Astrocyte (in vitro differentiated cells and primary cell): ENCODE measurements at regions not wholly inside any gene's neighbourhood (a gene's known extent, or its start where the extent isn't known, plus 50 kb on each side); places are given as distances from the start of the nearest gene placed in this dataset.

ENCODE experiments used
- DNase-seq: peaks from one replicate; pipeline ENCODE4 v3.0.0-alpha.2; 2010; ENCODE audit warnings: low read depth
- FAIRE-seq: peaks from 2 replicates; lab custom pipeline; 2011; peaks lifted over from hg19 to GRCh38; lab: Jason Lieb, UNC
- H2AFZ ChIP-seq: 2 replicates; pipeline ENCODE4 v1.6.0; 2012; ENCODE audit warnings: low read depth, low read length, inconsistent platforms
- H3K27ac ChIP-seq: 2 replicates; pipeline ENCODE4 v1.5.1; 2011; ENCODE audit warnings: low read depth, low read length, inconsistent platforms
- H3K27me3 ChIP-seq: 2 replicates; pipeline ENCODE4 v1.6.0; 2011; ENCODE audit warnings: low read length, inconsistent platforms; ENCODE audit not compliant: insufficient read depth
- H3K36me3 ChIP-seq: 2 replicates; pipeline ENCODE4 v1.5.1; 2011; ENCODE audit warnings: low read length, inconsistent platforms; ENCODE audit not compliant: insufficient read depth
- H3K4me1 ChIP-seq: 2 replicates; pipeline ENCODE4 v1.5.1; 2011; ENCODE audit warnings: low read length, inconsistent platforms; ENCODE audit not compliant: insufficient read depth
- H3K4me2 ChIP-seq: 2 replicates; pipeline ENCODE4 v1.6.0; 2012; ENCODE audit warnings: low read length, inconsistent platforms
- H3K4me3 ChIP-seq: 2 replicates; pipeline ENCODE4 v1.5.1; 2011; ENCODE audit warnings: low read depth, mild to moderate bottlenecking, low read length, inconsistent platforms; ENCODE audit not compliant: insufficient read depth
- H3K79me2 ChIP-seq: 2 replicates; pipeline ENCODE4 v1.6.0; 2012; ENCODE audit warnings: mild to moderate bottlenecking, low read length, inconsistent platforms; ENCODE audit not compliant: insufficient read depth
- H3K9ac ChIP-seq: 2 replicates; pipeline ENCODE4 v1.6.0; 2012; ENCODE audit warnings: mild to moderate bottlenecking, low read length, inconsistent platforms
- H3K9me3 ChIP-seq: 2 replicates; pipeline ENCODE4 v1.5.1; 2012; ENCODE audit warnings: low read depth, mild to moderate bottlenecking, low read length, inconsistent platforms; ENCODE audit not compliant: insufficient read depth
- H4K20me1 ChIP-seq: 2 replicates; pipeline ENCODE4 v1.6.0; 2012; ENCODE audit warnings: low read length, inconsistent platforms; ENCODE audit not compliant: insufficient read depth
- H3K27ac Mint-ChIP-seq: one replicate; pipeline ENCODE4 v1.8.0; 2021; ENCODE audit warnings: mild to moderate bottlenecking, mixed read lengths; ENCODE audit not compliant: unreplicated experiment
- H3K27me3 Mint-ChIP-seq: one replicate; pipeline ENCODE4 v1.8.0; 2021; ENCODE audit warnings: low read depth, mixed read lengths; ENCODE audit not compliant: unreplicated experiment
- H3K36me3 Mint-ChIP-seq: one replicate; pipeline ENCODE4 v1.8.0; 2021; ENCODE audit warnings: low read depth, mixed read lengths; ENCODE audit not compliant: unreplicated experiment
- H3K4me1 Mint-ChIP-seq: one replicate; pipeline ENCODE4 v1.8.0; 2021; ENCODE audit warnings: low read depth, mixed read lengths; ENCODE audit not compliant: unreplicated experiment
- H3K4me3 Mint-ChIP-seq: one replicate; pipeline ENCODE4 v1.8.0; 2021; ENCODE audit warnings: mild to moderate bottlenecking, moderate library complexity, mixed read lengths; ENCODE audit not compliant: unreplicated experiment
- H3K9me3 Mint-ChIP-seq: one replicate; pipeline ENCODE4 v1.8.0; 2021; ENCODE audit warnings: mild to moderate bottlenecking, mixed read lengths; ENCODE audit not compliant: unreplicated experiment
- CTCF ChIP-seq: IDR thresholded peaks from 2 replicates; pipeline ENCODE4 v1.5.1; 2011; ENCODE audit warnings: low read depth, mild to moderate bottlenecking, inconsistent platforms, low read length, moderate library complexity; ENCODE audit not compliant: insufficient read depth
- EZH2 ChIP-seq: IDR thresholded peaks from 2 replicates; pipeline ENCODE4 v1.6.1; 2012; ENCODE audit warnings: mild to moderate bottlenecking, low read length, inconsistent platforms; ENCODE audit not compliant: insufficient read depth

- peak overlapping the region; percentile 21 for H2AFZ ChIP-seq
- H3K4me3 ChIP-seq = no peak overlapping the region
- no peaks in the 10 kb centered on the region for H3K4me1 ChIP-seq
- TF ChIP-seq CTCF (no peak), EZH2 (no peak)
- FAIRE-seq = no peak
- Mint-ChIP-seq H3K27ac (no peak overlapping the region), H3K36me3 (no peaks in the 10 kb centered on the region), H3K4me1 (peaks cover 2% of the 10 kb centered on the region), H3K4me3 (no peak overlapping the region), H3K27me3 (no peaks in the 10 kb centered on the region), H3K9me3 (no peaks in the 10 kb centered on the region)
- H4K20me1 ChIP-seq = no peaks in the 10 kb centered on the region
- H3K9ac ChIP-seq = no peak overlapping the region
- H3K4me2 ChIP-seq = no peak overlapping the region
- H3K9me3 ChIP-seq = no peaks in the 10 kb centered on the region
- DNase-seq = no peak
- H3K79me2 ChIP-seq = no peaks in the 10 kb centered on the region
- no peaks in the 10 kb centered on the region for H3K36me3 ChIP-seq
- H3K27ac ChIP-seq = no peak overlapping the region
- H3K27me3 ChIP-seq = no peaks in the 10 kb centered on the region
Observed at GRCh38 chr9:12640866-12641636, 52.1 kb upstream of the TYRP1 start.
